ENCODE measurements at regions not wholly inside any gene's neighbourhood (a gene's known extent, or its start where the extent isn't known, plus 50 kb on each side); places are given as distances from the start of the nearest gene placed in this dataset. TPM values are rescaled to one million over a fixed set of nuclear protein-coding genes. Genes with fewer than 3 reads are reported as not detected.

DNA sequence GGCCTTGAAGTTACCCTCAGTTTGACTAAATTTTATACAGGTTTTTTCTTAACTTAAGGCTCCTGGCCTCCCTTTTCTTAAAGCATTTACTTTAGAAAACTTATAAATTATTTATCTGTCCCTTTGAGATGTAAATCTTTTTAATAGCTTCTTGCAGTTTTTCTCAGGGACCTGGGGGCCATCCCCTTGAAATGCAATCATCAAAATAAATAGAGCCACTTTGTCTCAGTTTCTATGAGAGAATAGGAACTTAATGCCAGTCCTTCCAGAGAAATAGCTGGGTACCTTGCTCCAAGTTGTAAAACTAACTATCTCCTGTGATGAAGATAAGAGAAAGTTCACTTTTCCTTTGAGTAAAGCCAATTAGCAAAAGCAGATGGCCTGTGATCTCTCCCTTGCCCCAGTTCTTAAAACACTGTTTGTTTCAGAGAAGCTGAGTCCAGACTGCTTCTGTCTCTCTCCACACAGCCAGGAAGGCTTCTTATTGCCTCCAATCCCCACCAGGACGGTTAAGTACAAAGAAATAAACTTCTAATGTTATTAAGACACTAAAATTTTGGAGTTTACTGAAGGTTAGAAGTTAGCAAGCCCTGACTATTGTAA is 913.1 kb downstream of the OLFM4 start:
- no peak overlapping the region for H3K4me2 ChIP-seq (ENCODE audit: low read length, poor library complexity, severe bottlenecking)
- H4K8ac ChIP-seq (ENCODE audit: low read length), result no peak overlapping the region
- peaks cover 6% of the 10 kb centered on the region for H3K9me3 ChIP-seq (ENCODE audit: control insufficient read depth, low read length)
- H3K36me3 ChIP-seq (ENCODE audit: control insufficient read depth in 1 of 2, insufficient read depth in 2 of 2, low read depth in 1 of 2, low read length in 2 of 2), result no peaks in the 10 kb centered on the region
- H3K18ac ChIP-seq (ENCODE audit: low read depth in 1 of 2, low read length in 2 of 2), result no peak overlapping the region
- no peak overlapping the region for H4K91ac ChIP-seq (ENCODE audit: low read length)
- no peak overlapping the region for H3K4ac ChIP-seq (ENCODE audit: low read depth in 1 of 2, low read length in 2 of 2)
- no peak overlapping the region for H3K27ac ChIP-seq (ENCODE audit: low read length, poor library complexity, severe bottlenecking)
- no peak overlapping the region for H2BK120ac ChIP-seq (ENCODE audit: low read depth, low read length)
- H3K4me3 ChIP-seq (ENCODE audit: insufficient read depth in 1 of 2, low read depth in 1 of 2, low read length in 2 of 2), result no peak overlapping the region
- H3K4me1 ChIP-seq (ENCODE audit: control insufficient read depth, insufficient read depth, low read depth, low read length), result no peaks in the 10 kb centered on the region
- no peak for DNase-seq
- no peak overlapping the region for H2AFZ ChIP-seq (ENCODE audit: low read depth, low read length)
- no peak overlapping the region for H3K9ac ChIP-seq (ENCODE audit: low read length)
- H2BK12ac ChIP-seq (ENCODE audit: low read length in 2 of 2), result no peak overlapping the region
- WGBS, result no CpG with 5 or more reads among the region's 1 CpG
- no peaks in the 10 kb centered on the region for H3K79me1 ChIP-seq (replicated peaks; ENCODE audit: low read length, poor library complexity, severe bottlenecking)
- H3K27me3 ChIP-seq (ENCODE audit: control insufficient read depth in 1 of 2, insufficient read depth in 1 of 2, low read length in 2 of 2), result no peaks in the 10 kb centered on the region
- H3K23ac ChIP-seq (ENCODE audit: low read length in 2 of 2), result no peak overlapping the region
- H2BK15ac ChIP-seq (ENCODE audit: low read depth, poor library complexity, severe bottlenecking), result no peak overlapping the region
- no peak overlapping the region for H2AK5ac ChIP-seq (ENCODE audit: low read length, severe bottlenecking)
- H2BK5ac ChIP-seq (ENCODE audit: low read depth, low read length, poor library complexity, severe bottlenecking), result no peak overlapping the region
- no peak overlapping the region for H3K14ac ChIP-seq (ENCODE audit: low read length in 2 of 2)

- H3K9me3 ChIP-seq (ENCODE audit: control insufficient read depth, low read length), result peaks cover 19% of the 10 kb centered on the region
- no peak overlapping the region for H3K23ac ChIP-seq (ENCODE audit: low read length in 2 of 2)
- H2BK15ac ChIP-seq (ENCODE audit: low read depth, poor library complexity, severe bottlenecking), result no peak overlapping the region
- H3K27ac ChIP-seq (ENCODE audit: low read length, poor library complexity, severe bottlenecking), result no peak overlapping the region
- H4K8ac ChIP-seq (ENCODE audit: low read length), result no peak overlapping the region
- no peak overlapping the region for H2AFZ ChIP-seq (ENCODE audit: low read depth, low read length)
- H2BK12ac ChIP-seq (ENCODE audit: low read length in 2 of 2), result no peak overlapping the region
- no peaks in the 10 kb centered on the region for H3K79me1 ChIP-seq (replicated peaks; ENCODE audit: low read length, poor library complexity, severe bottlenecking)
- no peak overlapping the region for H2BK5ac ChIP-seq (ENCODE audit: low read depth, low read length, poor library complexity, severe bottlenecking)
- no peak overlapping the region for H3K9ac ChIP-seq (ENCODE audit: low read length)
- no peak for DNase-seq
- no peaks in the 10 kb centered on the region for H3K27me3 ChIP-seq (ENCODE audit: control insufficient read depth in 1 of 2, insufficient read depth in 1 of 2, low read length in 2 of 2)
- no peak overlapping the region for H2AK5ac ChIP-seq (ENCODE audit: low read length, severe bottlenecking)
- no peak overlapping the region for H4K91ac ChIP-seq (ENCODE audit: low read length)
- H3K4me3 ChIP-seq (ENCODE audit: insufficient read depth in 1 of 2, low read depth in 1 of 2, low read length in 2 of 2), result no peak overlapping the region
- WGBS, result 90% methylated on average over 2 of the region's 3 CpGs
- H3K4me1 ChIP-seq (ENCODE audit: control insufficient read depth, insufficient read depth, low read depth, low read length), result no peaks in the 10 kb centered on the region
- H3K36me3 ChIP-seq (ENCODE audit: control insufficient read depth in 1 of 2, insufficient read depth in 2 of 2, low read depth in 1 of 2, low read length in 2 of 2), result no peaks in the 10 kb centered on the region
- H3K14ac ChIP-seq (ENCODE audit: low read length in 2 of 2), result no peak overlapping the region
- no peak overlapping the region for H3K4ac ChIP-seq (ENCODE audit: low read depth in 1 of 2, low read length in 2 of 2)
- H2BK120ac ChIP-seq (ENCODE audit: low read depth, low read length), result no peak overlapping the region
- H3K4me2 ChIP-seq (ENCODE audit: low read length, poor library complexity, severe bottlenecking), result no peak overlapping the region
- no peak overlapping the region for H3K18ac ChIP-seq (ENCODE audit: low read depth in 1 of 2, low read length in 2 of 2)
Measured at GRCh38 chr13:53946500-53946899, 917.9 kb downstream of the OLFM4 start.

DNA sequence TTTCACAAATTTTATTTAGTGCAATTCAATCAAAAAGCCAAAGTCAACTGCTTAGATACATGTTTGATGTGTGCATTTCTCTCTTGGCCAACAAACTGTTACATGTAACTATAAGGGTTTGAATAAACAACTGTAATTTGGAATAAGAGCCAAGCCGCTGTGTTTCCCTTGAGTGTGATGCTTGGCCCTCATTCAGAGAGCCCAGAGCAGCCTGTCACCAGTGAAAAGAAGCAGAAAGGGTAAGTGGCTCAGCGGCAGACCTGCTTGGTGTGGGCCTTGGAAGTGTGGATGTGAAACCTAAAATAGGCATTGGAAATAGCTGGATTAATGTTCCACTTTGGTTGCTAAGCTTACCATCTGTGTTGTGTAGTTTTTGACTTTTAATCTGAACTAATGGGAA is 924.6 kb downstream of the OLFM4 start:
- H3K9me3 ChIP-seq (ENCODE audit: control insufficient read depth, low read length), result peaks cover 5% of the 10 kb centered on the region
- H3K23ac ChIP-seq (ENCODE audit: low read length in 2 of 2), result no peak overlapping the region
- no peak overlapping the region for H2AK5ac ChIP-seq (ENCODE audit: low read length, severe bottlenecking)
- no peak overlapping the region for H2BK5ac ChIP-seq (ENCODE audit: low read depth, low read length, poor library complexity, severe bottlenecking)
- no peaks in the 10 kb centered on the region for H3K27me3 ChIP-seq (ENCODE audit: control insufficient read depth in 1 of 2, insufficient read depth in 1 of 2, low read length in 2 of 2)
- no peak overlapping the region for H3K4me2 ChIP-seq (ENCODE audit: low read length, poor library complexity, severe bottlenecking)
- H3K36me3 ChIP-seq (ENCODE audit: control insufficient read depth in 1 of 2, insufficient read depth in 2 of 2, low read depth in 1 of 2, low read length in 2 of 2), result no peaks in the 10 kb centered on the region
- H3K4me3 ChIP-seq (ENCODE audit: insufficient read depth in 1 of 2, low read depth in 1 of 2, low read length in 2 of 2), result no peak overlapping the region
- H2BK12ac ChIP-seq (ENCODE audit: low read length in 2 of 2), result no peak overlapping the region
- H4K91ac ChIP-seq (ENCODE audit: low read length), result no peak overlapping the region
- H3K14ac ChIP-seq (ENCODE audit: low read length in 2 of 2), result no peak overlapping the region
- H2BK120ac ChIP-seq (ENCODE audit: low read depth, low read length), result no peak overlapping the region
- no peak overlapping the region for H4K8ac ChIP-seq (ENCODE audit: low read length)
- no peak overlapping the region for H2BK15ac ChIP-seq (ENCODE audit: low read depth, poor library complexity, severe bottlenecking)
- WGBS, result 6% methylated on average over 2 of the region's 2 CpGs
- H3K4me1 ChIP-seq (ENCODE audit: control insufficient read depth, insufficient read depth, low read depth, low read length), result no peaks in the 10 kb centered on the region
- H3K18ac ChIP-seq (ENCODE audit: low read depth in 1 of 2, low read length in 2 of 2), result no peak overlapping the region
- no peak overlapping the region for H3K4ac ChIP-seq (ENCODE audit: low read depth in 1 of 2, low read length in 2 of 2)
- no peak overlapping the region for H3K9ac ChIP-seq (ENCODE audit: low read length)
- no peak overlapping the region for H2AFZ ChIP-seq (ENCODE audit: low read depth, low read length)
- no peaks in the 10 kb centered on the region for H3K79me1 ChIP-seq (replicated peaks; ENCODE audit: low read length, poor library complexity, severe bottlenecking)
- no peak overlapping the region for H3K27ac ChIP-seq (ENCODE audit: low read length, poor library complexity, severe bottlenecking)
- no peak for DNase-seq

Small RNAs in the stretch of these regions (small RNA-seq; reads per million reads assigned to genes)
- not detected for gene RN7SL618P (ENCODE audit: low read depth)

Measured in mesenchymal stem cell (in vitro differentiated cells and primary cell).